ENCODE measurements at regions not wholly inside any gene's neighbourhood (a gene's known extent, or its start where the extent isn't known, plus 50 kb on each side); places are given as distances from the start of the nearest gene placed in this dataset.
A peak's percentile ranks its signal among the peaks of the same experiment; 100 is the strongest.

DNA sequence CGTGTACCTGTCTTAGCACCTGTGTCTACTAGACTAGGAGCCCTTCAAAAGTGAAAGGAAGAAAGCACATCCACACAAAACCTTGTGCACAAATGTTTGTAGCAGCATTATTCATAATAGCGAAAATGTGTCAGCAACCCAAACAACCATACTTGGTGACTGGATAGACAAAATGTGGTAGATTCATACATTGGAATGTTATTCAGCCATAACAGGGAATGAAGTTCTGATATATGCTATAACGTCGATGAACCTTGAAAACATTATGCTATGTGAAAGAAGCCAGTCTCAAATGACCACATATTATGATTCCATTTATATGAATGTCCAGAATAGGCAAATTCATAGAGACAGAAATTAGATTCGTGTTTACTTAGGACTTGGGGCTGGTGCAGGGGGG lies 57.8 kb upstream of the LARP1 start:
- Histone ChIP-seq H3K27ac (ENCODE audit: low read depth) (peak overlapping the region; percentile 93), H3K9me2 (ENCODE audit: insufficient read depth) (no peaks in the 10 kb centered on the region), H3K27me3 (ENCODE audit: insufficient read depth) (no peaks in the 10 kb centered on the region), H3K4me1 (ENCODE audit: insufficient read depth) (peaks cover 44% of the 10 kb centered on the region), H3F3A (replicated peaks; ENCODE audit: low read depth) (peaks cover 24% of the 10 kb centered on the region; the same call in 1 of the 2 replicates), H3K36me3 (ENCODE audit: insufficient read depth) (no peaks in the 10 kb centered on the region), H4K20me1 (replicated peaks; ENCODE audit: insufficient read depth) (no peaks in the 10 kb centered on the region), H3K4me3 (peak overlapping the region; percentile 23; the same call in 1 of the 2 replicates), H3K4me2 (peak overlapping the region; percentile 44), H3K79me2 (replicated peaks; ENCODE audit: insufficient read depth) (peaks cover 46% of the 10 kb centered on the region), H2AFZ (no peak overlapping the region)
- DNase-seq (ENCODE audit: low spot score) (no peak), ATAC-seq (no peak)
- Mint-ChIP-seq H3K36me3 (ENCODE audit: low read depth) (peaks cover 18% of the 10 kb centered on the region), H3K27me3 (ENCODE audit: insufficient read depth, low read depth, poor library complexity) (peaks cover 3% of the 10 kb centered on the region), H3K9me3 (peaks cover 11% of the 10 kb centered on the region; the same call in 1 of the 3 replicates), H3K4me3 (peak overlapping the region; percentile 31), H3K4me1 (peaks cover 48% of the 10 kb centered on the region), H3K27ac (peak overlapping the region; percentile 88)
- TF ChIP-seq, protein P1, sequence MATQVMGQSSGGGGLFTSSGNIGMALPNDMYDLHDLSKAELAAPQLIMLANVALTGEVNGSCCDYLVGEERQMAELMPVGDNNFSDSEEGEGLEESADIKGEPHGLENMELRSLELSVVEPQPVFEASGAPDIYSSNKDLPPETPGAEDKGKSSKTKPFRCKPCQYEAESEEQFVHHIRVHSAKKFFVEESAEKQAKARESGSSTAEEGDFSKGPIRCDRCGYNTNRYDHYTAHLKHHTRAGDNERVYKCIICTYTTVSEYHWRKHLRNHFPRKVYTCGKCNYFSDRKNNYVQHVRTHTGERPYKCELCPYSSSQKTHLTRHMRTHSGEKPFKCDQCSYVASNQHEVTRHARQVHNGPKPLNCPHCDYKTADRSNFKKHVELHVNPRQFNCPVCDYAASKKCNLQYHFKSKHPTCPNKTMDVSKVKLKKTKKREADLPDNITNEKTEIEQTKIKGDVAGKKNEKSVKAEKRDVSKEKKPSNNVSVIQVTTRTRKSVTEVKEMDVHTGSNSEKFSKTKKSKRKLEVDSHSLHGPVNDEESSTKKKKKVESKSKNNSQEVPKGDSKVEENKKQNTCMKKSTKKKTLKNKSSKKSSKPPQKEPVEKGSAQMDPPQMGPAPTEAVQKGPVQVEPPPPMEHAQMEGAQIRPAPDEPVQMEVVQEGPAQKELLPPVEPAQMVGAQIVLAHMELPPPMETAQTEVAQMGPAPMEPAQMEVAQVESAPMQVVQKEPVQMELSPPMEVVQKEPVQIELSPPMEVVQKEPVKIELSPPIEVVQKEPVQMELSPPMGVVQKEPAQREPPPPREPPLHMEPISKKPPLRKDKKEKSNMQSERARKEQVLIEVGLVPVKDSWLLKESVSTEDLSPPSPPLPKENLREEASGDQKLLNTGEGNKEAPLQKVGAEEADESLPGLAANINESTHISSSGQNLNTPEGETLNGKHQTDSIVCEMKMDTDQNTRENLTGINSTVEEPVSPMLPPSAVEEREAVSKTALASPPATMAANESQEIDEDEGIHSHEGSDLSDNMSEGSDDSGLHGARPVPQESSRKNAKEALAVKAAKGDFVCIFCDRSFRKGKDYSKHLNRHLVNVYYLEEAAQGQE (IDR thresholded peaks at IDR 0.05; ENCODE audit: unreplicated experiment), result no peak
- TF ChIP-seq POLR2AphosphoS5 (IDR thresholded peaks at IDR 0.05; ENCODE audit: low read depth), result no peak
- no peak for TF ChIP-seq JUNB (IDR thresholded peaks at IDR 0.05; ENCODE audit: unreplicated experiment)
- TF ChIP-seq, protein P2, sequence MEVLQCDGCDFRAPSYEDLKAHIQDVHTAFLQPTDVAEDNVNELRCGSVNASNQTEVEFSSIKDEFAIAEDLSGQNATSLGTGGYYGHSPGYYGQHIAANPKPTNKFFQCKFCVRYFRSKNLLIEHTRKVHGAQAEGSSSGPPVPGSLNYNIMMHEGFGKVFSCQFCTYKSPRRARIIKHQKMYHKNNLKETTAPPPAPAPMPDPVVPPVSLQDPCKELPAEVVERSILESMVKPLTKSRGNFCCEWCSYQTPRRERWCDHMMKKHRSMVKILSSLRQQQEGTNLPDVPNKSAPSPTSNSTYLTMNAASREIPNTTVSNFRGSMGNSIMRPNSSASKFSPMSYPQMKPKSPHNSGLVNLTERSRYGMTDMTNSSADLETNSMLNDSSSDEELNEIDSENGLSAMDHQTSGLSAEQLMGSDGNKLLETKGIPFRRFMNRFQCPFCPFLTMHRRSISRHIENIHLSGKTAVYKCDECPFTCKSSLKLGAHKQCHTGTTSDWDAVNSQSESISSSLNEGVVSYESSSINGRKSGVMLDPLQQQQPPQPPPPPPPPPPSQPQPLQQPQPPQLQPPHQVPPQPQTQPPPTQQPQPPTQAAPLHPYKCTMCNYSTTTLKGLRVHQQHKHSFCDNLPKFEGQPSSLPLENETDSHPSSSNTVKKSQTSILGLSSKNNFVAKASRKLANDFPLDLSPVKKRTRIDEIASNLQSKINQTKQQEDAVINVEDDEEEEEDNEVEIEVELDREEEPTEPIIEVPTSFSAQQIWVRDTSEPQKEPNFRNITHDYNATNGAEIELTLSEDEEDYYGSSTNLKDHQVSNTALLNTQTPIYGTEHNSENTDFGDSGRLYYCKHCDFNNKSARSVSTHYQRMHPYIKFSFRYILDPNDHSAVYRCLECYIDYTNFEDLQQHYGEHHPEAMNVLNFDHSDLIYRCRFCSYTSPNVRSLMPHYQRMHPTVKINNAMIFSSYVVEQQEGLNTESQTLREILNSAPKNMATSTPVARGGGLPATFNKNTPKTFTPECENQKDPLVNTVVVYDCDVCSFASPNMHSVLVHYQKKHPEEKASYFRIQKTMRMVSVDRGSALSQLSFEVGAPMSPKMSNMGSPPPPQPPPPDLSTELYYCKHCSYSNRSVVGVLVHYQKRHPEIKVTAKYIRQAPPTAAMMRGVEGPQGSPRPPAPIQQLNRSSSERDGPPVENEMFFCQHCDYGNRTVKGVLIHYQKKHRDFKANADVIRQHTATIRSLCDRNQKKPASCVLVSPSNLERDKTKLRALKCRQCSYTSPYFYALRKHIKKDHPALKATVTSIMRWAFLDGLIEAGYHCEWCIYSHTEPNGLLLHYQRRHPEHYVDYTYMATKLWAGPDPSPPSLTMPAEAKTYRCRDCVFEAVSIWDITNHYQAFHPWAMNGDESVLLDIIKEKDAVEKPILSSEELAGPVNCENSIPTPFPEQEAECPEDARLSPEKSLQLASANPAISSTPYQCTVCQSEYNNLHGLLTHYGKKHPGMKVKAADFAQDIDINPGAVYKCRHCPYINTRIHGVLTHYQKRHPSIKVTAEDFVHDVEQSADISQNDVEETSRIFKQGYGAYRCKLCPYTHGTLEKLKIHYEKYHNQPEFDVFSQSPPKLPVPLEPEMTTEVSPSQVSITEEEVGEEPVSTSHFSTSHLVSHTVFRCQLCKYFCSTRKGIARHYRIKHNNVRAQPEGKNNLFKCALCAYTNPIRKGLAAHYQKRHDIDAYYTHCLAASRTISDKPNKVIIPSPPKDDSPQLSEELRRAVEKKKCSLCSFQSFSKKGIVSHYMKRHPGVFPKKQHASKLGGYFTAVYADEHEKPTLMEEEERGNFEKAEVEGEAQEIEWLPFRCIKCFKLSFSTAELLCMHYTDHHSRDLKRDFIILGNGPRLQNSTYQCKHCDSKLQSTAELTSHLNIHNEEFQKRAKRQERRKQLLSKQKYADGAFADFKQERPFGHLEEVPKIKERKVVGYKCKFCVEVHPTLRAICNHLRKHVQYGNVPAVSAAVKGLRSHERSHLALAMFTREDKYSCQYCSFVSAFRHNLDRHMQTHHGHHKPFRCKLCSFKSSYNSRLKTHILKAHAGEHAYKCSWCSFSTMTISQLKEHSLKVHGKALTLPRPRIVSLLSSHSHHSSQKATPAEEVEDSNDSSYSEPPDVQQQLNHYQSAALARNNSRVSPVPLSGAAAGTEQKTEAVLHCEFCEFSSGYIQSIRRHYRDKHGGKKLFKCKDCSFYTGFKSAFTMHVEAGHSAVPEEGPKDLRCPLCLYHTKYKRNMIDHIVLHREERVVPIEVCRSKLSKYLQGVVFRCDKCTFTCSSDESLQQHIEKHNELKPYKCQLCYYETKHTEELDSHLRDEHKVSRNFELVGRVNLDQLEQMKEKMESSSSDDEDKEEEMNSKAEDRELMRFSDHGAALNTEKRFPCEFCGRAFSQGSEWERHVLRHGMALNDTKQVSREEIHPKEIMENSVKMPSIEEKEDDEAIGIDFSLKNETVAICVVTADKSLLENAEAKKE (CRISPR knock-in tag; IDR thresholded peaks at IDR 0.05), result no peak
- TF ChIP-seq, protein P3, sequence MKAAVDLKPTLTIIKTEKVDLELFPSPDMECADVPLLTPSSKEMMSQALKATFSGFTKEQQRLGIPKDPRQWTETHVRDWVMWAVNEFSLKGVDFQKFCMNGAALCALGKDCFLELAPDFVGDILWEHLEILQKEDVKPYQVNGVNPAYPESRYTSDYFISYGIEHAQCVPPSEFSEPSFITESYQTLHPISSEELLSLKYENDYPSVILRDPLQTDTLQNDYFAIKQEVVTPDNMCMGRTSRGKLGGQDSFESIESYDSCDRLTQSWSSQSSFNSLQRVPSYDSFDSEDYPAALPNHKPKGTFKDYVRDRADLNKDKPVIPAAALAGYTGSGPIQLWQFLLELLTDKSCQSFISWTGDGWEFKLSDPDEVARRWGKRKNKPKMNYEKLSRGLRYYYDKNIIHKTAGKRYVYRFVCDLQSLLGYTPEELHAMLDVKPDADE (IDR thresholded peaks at IDR 0.05), result no peak
- no peak for TF ChIP-seq EZH2 (IDR thresholded peaks at IDR 0.05; ENCODE audit: low read depth, unreplicated experiment)
- TF ChIP-seq STAT1 (IDR thresholded peaks at IDR 0.05; ENCODE audit: unreplicated experiment), result no peak
- no peak for TF ChIP-seq ZNF114 (CRISPR knock-in tag; IDR thresholded peaks at IDR 0.05)
- no peak for TF ChIP-seq EZH2phosphoT487 (IDR thresholded peaks at IDR 0.05; ENCODE audit: unreplicated experiment)
- TF ChIP-seq CREB1 (CRISPR knock-in tag; IDR thresholded peaks at IDR 0.05; ENCODE audit: low read depth), result no peak
- TF ChIP-seq NANOG (IDR thresholded peaks at IDR 0.05; ENCODE audit: borderline replicate concordance), result no peak
- no peak for TF ChIP-seq ZNF331 (CRISPR knock-in tag; IDR thresholded peaks at IDR 0.05; ENCODE audit: low read depth)
- TF ChIP-seq, protein P4, sequence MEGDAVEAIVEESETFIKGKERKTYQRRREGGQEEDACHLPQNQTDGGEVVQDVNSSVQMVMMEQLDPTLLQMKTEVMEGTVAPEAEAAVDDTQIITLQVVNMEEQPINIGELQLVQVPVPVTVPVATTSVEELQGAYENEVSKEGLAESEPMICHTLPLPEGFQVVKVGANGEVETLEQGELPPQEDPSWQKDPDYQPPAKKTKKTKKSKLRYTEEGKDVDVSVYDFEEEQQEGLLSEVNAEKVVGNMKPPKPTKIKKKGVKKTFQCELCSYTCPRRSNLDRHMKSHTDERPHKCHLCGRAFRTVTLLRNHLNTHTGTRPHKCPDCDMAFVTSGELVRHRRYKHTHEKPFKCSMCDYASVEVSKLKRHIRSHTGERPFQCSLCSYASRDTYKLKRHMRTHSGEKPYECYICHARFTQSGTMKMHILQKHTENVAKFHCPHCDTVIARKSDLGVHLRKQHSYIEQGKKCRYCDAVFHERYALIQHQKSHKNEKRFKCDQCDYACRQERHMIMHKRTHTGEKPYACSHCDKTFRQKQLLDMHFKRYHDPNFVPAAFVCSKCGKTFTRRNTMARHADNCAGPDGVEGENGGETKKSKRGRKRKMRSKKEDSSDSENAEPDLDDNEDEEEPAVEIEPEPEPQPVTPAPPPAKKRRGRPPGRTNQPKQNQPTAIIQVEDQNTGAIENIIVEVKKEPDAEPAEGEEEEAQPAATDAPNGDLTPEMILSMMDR (conservative IDR thresholded peaks at IDR 0.05; ENCODE audit: low read depth in 2 of 2), result no peak
